ENCODE measurements at regions not wholly inside any gene's neighbourhood (a gene's known extent, or its start where the extent isn't known, plus 50 kb on each side); places are given as distances from the start of the nearest gene placed in this dataset.

GRCh38 chr9:78821126-78821822, 524.3 kb downstream of the PSAT1 start:
- DNase-seq, result no peak

- no peak for DNase-seq
Observed at GRCh38 chr9:78826527-78826926, 529.6 kb downstream of the PSAT1 start.

GRCh38 chr9:78828521-78828920, 531.6 kb downstream of the PSAT1 start:
- DNase-seq, result no peak

GRCh38 chr9:78830301-78830700, 533.4 kb downstream of the PSAT1 start:
- no peak for DNase-seq

GRCh38 chr9:78831726-78832125, 534.8 kb downstream of the PSAT1 start:
- no peak for DNase-seq

GRCh38 chr9:78835928-78836450, 539.1 kb downstream of the PSAT1 start:
- no peak for DNase-seq

GRCh38 chr9:78839252-78839651, 542.3 kb downstream of the PSAT1 start:
- DNase-seq, result no peak

GRCh38 chr9:78848061-78848460, 551.1 kb downstream of the PSAT1 start:
- no peak for DNase-seq

GRCh38 chr9:78856144-78856543, 559.2 kb downstream of the PSAT1 start:
- DNase-seq, result no peak

- DNase-seq, result no peak
Observed at GRCh38 chr9:78856781-78857180, 559.9 kb downstream of the PSAT1 start.

- no peak for DNase-seq
Observed at GRCh38 chr9:78857373-78858225, 560.7 kb downstream of the PSAT1 start.

GRCh38 chr9:78858266-78858665, 561.3 kb downstream of the PSAT1 start:
- DNase-seq, result no peak

GRCh38 chr9:78860801-78861475, 564.0 kb downstream of the PSAT1 start:
- no peak for DNase-seq

GRCh38 chr9:78863531-78863930, 566.6 kb downstream of the PSAT1 start:
- DNase-seq, result no peak

- no peak for DNase-seq
Observed at GRCh38 chr9:78865737-78866136, 568.8 kb downstream of the PSAT1 start.

GRCh38 chr9:78866207-78867132, 569.5 kb downstream of the PSAT1 start:
- no peak for DNase-seq

GRCh38 chr9:78871086-78871451, 574.1 kb downstream of the PSAT1 start:
- no peak for DNase-seq

GRCh38 chr9:78871452-78872331, 574.8 kb downstream of the PSAT1 start:
- no peak for DNase-seq

GRCh38 chr9:78874061-78874460, 577.1 kb downstream of the PSAT1 start:
- DNase-seq, result no peak

- DNase-seq, result no peak
Observed at GRCh38 chr9:78879324-78880100, 582.6 kb downstream of the PSAT1 start.

GRCh38 chr9:78881295-78881694, 584.4 kb downstream of the PSAT1 start:
- no peak for DNase-seq
